SJCRH30 (cell line): ENCODE measurements at regions not wholly inside any gene's neighbourhood (a gene's known extent, or its start where the extent isn't known, plus 50 kb on each side); places are given as distances from the start of the nearest gene placed in this dataset.
"Not testable (repeated sequence)": the region's sequence is repeated elsewhere in the genome, so short reads cannot be mapped to it uniquely, and the experiment has no call there.

Experiments used
- DNase-seq, 2 experiments: peaks; one replicate each; pipeline ENCODE4 v3.0.0-alpha.2; 2015 to 2020
- H3K27ac ChIP-seq: fragments of 250-450 bp; sonication (Bioruptor Pico); 2 replicates; pipeline ENCODE4 v1.5.1; 2020; ENCODE audit warnings: mild to moderate bottlenecking, moderate library complexity
- H3K27me3 ChIP-seq: fragments of 250-450 bp; sonication (Bioruptor Pico); 2 replicates; pipeline ENCODE4 v1.5.1; 2020; ENCODE audit warnings: mild to moderate bottlenecking, moderate library complexity
- H3K36me3 ChIP-seq: fragments of 250-450 bp; sonication (Bioruptor Pico); 2 replicates; pipeline ENCODE4 v1.5.1; 2020; ENCODE audit warnings: mild to moderate bottlenecking, moderate library complexity
- H3K4me1 ChIP-seq: fragments of 250-450 bp; sonication (Bioruptor Pico); 2 replicates; pipeline ENCODE4 v1.5.1; 2020; ENCODE audit warnings: mild to moderate bottlenecking, moderate library complexity
- H3K4me3 ChIP-seq: fragments of 250-450 bp; sonication (Bioruptor Pico); 2 replicates; pipeline ENCODE4 v1.5.1; 2020; ENCODE audit warnings: mild to moderate bottlenecking, moderate library complexity
- H3K9me3 ChIP-seq: fragments of 250-450 bp; sonication (Bioruptor Pico); replicated peaks from 2 replicates; pipeline ENCODE4 v1.5.1; 2020; ENCODE audit warnings: mild to moderate bottlenecking, moderate library complexity

DNA sequence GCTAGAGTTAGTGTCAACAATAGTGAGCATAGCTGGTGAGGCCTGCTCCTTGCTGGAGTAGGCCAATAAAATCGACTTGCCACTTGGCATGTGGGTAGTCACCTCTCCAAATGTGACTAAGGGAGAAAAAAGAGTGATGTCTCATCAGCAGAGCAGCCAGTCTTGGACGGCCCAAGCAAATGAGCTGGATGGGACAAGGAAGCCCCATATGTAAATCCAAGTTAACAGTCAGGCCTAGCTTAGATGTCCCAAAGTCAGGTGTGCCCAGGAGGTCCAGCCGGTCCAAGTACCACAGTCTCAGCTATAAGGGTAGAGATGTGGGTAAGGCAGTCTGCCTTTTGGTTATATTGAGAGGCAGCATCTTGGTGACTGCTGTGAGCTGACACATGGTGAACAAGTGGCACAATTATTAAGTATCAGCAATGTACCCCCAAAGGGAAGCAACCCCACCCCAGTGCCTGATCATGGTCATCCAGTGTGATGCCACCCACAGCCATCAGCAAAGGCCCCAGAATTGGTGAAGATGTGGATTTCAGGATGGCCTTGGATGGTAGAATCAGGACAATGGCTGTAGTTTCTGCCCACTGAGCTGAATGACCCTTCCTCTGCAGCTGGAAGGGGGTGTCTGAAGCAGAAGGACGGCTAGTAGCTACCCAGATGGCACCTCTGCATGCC lies 83.4 kb downstream of the TNFRSF13B start:
- peak in 1 of 2 experiments; percentile 1 for DNase-seq
- Histone ChIP-seq H3K4me3 (no peak overlapping the region), H3K27ac (no peak overlapping the region), H3K9me3 (no peaks in the 10 kb centered on the region), H3K27me3 (no peaks in the 10 kb centered on the region; the same call in 1 of the 2 replicates), H3K36me3 (no peaks in the 10 kb centered on the region), H3K4me1 (no peaks in the 10 kb centered on the region)

DNA sequence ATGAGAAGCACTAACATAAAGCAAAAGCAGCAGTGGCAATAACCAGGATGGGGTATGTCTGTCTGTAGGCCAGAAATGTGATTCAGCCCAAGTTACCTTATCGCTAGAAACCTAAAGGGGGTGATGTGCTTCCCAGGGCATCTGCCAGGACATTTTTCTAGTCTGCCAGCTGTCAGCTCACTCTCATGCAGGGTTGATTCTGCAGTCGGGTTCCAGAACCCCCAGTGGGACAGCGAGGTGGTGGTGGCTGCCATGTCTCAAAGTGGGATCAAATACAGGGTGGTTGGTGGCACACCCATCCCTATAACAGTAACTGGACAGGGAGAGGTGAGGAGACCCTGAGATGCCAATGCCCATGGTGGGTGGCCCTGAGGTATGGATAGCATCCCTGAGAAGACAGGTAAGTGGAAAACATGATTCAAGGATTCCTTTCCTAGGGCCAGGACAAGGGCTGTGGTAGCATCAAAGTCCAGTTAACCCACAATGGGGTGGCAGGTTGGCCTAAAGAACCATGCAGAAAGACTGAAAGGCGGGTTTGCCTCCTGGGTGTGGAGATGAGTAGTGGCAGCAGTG lies 84.3 kb downstream of the TNFRSF13B start:
- no peak overlapping the region for H3K4me3 ChIP-seq
- no peaks in the 10 kb centered on the region for H3K9me3 ChIP-seq
- no peaks in the 10 kb centered on the region; the same call in 1 of the 2 replicates for H3K27me3 ChIP-seq
- H3K27ac ChIP-seq, result no peak overlapping the region
- H3K4me1 ChIP-seq, result no peaks in the 10 kb centered on the region
- H3K36me3 ChIP-seq, result no peaks in the 10 kb centered on the region
- peak in 1 of 2 experiments; percentile 2 for DNase-seq

DNA sequence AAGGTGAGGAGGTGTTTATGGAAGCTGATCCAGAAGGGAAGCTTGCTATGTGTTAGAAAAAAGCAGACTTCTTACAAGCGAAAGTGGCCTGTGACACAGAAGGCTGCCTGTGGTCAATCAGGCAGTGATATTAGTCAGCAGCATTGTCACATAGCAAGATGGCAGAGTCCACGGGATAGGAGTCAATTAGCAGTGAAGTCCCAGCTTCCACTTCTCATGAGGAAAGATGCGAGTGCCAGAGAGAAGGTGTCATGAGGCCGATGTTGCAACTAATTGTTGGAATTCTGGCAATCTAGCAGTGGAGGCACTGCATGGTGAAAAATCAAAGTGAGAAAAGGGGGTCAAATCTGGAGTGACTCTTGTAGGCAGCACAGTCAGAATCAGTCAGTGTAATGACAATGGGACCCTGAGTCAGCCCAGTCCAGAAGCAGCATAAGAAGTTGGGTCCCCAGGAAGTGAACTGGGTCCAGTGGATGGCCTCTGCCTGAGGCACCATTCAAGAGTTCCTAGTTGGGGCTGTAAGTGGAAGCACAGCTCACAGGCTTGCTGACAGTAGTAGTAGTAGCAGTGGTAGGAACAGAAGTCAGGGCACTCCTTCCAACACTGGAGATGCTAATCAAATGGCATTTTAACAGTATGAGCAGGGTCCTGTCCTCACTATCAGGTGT lies 85.1 kb downstream of the TNFRSF13B start:
- DNase-seq, result no peak
- no peak overlapping the region for H3K27ac ChIP-seq

DNA sequence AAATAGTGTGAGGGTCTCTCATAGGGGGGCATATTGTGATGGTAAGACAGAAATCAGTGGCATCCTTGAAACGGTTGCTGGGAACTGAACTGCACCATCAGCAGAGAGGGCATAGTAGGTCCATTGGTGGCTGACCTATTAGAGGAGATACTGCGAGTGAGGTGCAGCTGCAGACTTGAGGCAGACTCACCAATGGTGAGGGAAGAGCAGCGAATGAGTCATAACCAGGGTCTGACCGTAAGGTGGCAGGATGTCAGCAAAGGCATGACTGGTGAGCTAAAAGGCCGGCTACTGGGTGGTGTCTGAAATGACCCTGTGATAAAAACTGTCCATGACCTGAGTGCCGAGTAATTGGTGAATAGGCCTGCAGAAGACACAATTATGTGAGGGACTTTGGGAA lies 86.7 kb downstream of the TNFRSF13B start:
- not testable (repeated sequence) for H3K27ac ChIP-seq, H3K27me3 ChIP-seq, H3K4me3 ChIP-seq, H3K9me3 ChIP-seq, DNase-seq, H3K4me1 ChIP-seq, H3K36me3 ChIP-seq

More for the DNA sequence above, 85.1 kb downstream of the TNFRSF13B start:
- H3K9me3 ChIP-seq, result no peaks in the 10 kb centered on the region
- no peaks in the 10 kb centered on the region; the same call in 1 of the 2 replicates for H3K27me3 ChIP-seq
- no peaks in the 10 kb centered on the region for H3K36me3 ChIP-seq
- H3K4me1 ChIP-seq, result no peaks in the 10 kb centered on the region
- H3K4me3 ChIP-seq, result no peak overlapping the region

DNA sequence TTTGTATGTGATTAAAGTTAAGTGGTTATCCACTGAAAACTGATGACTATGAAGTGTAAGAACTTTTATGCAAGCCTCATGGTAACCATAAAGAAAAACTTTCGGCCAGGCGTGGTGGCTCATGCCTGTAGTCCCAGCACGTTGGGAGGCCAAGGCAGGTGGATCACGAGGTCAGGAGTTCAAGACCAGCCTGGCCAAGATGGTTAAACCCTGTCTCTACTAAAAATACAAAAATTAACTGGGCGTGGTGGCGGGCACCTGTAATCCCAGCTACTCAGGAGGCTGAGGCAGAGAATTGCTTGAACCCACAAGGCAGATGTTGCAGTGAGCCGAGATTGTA lies 89.0 kb downstream of the TNFRSF13B start:
- not testable (repeated sequence) for H3K9me3 ChIP-seq, DNase-seq, H3K27ac ChIP-seq, H3K36me3 ChIP-seq, H3K4me1 ChIP-seq, H3K4me3 ChIP-seq, H3K27me3 ChIP-seq

DNA sequence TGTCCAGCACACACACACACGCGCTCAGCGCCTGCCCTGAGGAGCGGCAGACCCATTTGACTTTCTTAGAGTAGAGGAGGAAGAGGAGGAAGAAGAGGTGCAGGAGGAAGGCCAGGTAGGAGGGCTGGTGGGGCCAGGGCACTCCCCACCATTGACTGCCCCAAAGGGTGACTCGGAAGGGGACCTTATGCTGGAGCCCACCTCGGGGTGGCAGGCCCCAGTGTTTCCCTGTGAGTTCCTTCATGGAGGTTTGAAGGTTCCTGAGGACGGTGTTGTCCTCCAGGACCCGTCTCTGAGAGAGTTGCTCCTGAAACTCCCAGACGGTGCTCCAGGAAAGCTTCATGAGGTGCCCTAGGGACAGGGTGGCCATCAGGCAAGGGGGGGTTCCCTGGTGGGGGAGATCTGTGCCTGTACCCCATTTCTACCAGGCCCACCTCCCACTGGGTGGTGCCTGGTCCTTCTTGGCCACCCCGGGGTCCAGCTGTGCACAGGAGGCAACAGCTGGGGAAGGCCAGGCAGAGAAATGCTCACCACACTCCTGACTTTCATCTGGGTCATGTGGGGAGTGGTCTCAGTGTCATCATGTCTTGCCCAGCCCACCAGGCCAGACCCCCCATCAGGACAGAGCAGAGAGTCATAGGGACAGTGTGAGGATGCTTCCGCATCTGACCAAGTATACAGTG lies 89.5 kb downstream of the TNFRSF13B start:
- Histone ChIP-seq H3K4me3 (no peak overlapping the region), H3K9me3 (peaks cover 2% of the 10 kb centered on the region; the same call in 1 of the 2 replicates), H3K36me3 (no peaks in the 10 kb centered on the region), H3K4me1 (no peaks in the 10 kb centered on the region), H3K27ac (no peak overlapping the region), H3K27me3 (peaks cover 5% of the 10 kb centered on the region; the same call in 1 of the 2 replicates)
- DNase-seq, result no peak

DNA sequence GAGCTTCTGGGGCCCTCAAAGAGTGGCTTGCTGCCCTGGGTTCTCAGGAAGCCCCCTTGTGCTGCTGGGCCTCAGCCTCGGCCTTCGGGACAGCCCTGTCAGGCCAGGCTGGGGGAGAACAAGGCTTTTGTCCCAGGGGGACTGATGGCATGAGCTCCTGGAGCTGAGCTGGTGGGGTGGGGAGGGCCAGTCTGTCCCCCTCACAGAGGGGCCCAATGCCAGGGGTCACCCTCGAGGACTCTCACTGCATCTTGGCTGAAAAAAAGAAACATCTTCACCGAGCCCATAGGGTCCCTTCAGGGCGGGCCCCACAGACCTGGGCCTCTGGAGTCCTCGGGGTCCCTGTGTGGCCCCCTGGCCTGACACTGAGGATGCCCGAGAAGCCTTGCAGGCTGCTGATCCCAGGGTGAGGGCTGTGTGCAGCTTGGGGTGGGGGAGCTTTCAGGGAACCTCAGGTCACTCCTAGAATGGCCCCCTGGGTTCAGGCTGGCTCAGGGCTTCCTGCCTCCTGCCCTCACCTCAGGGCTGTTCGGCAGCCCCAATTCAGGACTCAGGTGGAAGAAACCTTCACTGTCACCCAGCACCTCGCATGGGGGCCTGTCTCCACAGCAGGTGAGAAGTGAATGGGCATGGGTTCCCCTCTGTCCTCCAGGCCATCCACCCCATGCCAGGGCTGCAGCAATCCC lies 90.5 kb downstream of the TNFRSF13B start:
- peaks cover 2% of the 10 kb centered on the region; the same call in 1 of the 2 replicates for H3K9me3 ChIP-seq
- H3K36me3 ChIP-seq, result no peaks in the 10 kb centered on the region
- H3K27me3 ChIP-seq, result peaks cover 5% of the 10 kb centered on the region; the same call in 1 of the 2 replicates
- no peak overlapping the region for H3K27ac ChIP-seq
- no peak overlapping the region for H3K4me3 ChIP-seq
- peak in 1 of 2 experiments; percentile 3 for DNase-seq
- H3K4me1 ChIP-seq, result no peaks in the 10 kb centered on the region

DNA sequence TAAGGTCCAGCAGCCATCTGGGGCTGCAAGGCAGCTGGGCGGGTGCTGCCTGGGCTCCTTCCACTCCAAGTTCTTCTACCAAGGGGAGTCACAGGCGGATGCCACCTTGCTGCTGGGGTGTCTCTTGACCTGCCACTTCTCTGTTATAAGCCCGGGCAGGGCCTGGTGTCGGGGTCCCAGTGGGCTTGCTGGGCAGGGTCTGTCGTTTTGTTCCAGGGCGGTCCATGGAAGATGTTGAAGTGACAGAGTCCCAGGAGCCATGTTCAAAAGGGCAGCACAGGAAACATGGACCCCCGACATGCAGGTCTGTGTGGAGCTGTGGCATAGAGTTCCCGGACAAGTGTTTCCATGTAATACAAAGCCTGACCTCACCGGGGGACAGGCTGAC lies 91.1 kb downstream of the TNFRSF13B start:
- Histone ChIP-seq H3K27me3 (peaks cover 5% of the 10 kb centered on the region; the same call in 1 of the 2 replicates), H3K4me3 (no peak overlapping the region), H3K9me3 (peaks cover 2% of the 10 kb centered on the region; the same call in 1 of the 2 replicates), H3K4me1 (no peaks in the 10 kb centered on the region), H3K27ac (no peak overlapping the region), H3K36me3 (no peaks in the 10 kb centered on the region)
- peak in 1 of 2 experiments; percentile 6 for DNase-seq

DNA sequence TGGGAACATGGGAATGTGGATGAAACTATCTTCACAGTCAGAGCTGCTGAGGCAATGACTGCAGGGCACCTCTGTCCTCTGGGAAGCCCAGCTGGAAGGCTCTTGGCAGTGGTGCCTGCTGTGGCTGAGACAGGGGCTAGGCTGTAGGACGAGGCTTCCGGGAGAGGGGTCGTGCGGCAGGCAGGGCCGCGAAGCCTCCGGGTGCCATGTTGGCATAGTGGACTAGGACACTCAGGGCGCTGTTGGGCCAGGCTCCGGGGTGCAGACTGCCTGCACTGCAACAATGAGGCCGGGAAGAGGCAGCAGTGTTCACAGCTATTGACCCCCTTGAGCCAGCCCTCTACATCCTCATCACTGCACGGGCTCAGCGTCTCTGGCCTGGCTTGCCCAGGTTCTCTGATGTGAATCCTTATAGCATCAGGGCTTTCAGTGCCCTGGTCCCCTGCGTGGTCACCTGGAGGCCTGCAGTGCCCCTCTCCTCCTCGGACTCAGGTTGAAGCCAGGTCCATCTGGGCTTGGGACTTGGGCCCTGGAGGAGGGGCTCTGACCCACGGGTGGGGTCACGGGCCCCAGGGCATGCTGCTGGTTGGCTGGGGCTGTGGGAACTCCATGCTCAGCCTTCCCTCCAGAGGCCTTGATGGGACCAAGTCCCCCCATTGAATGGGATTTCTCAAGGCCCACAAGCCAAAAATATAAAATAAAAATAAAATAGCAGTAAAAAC lies 91.6 kb downstream of the TNFRSF13B start:
- peak in 1 of 2 experiments; percentile 4 for DNase-seq
- Histone ChIP-seq H3K9me3 (peaks cover 2% of the 10 kb centered on the region; the same call in 1 of the 2 replicates), H3K27ac (no peak overlapping the region)

DNA sequence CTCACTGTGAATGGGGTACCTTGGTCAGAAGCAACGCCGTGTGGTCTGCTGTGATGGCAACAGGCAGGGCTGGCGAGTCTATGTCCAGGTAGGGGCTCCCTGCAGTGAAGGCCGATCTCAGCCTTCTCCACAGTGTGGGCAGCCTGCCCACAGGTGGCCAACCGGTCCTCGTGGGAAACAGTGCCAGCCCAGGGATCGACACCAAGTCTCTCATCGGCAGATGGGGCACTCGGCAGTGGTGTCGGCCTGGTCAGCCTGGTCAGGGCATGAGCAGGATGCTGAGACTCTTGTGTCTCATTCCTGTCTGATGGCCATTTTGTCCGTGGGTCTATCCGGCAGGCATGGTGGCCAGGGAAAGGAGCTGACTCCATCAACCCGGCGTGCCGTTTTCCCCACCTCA lies 92.2 kb downstream of the TNFRSF13B start:
- DNase-seq, result peak in 1 of 2 experiments; percentile 4
- H3K4me3 ChIP-seq, result no peak overlapping the region
- H3K27me3 ChIP-seq, result peaks cover 5% of the 10 kb centered on the region; the same call in 1 of the 2 replicates

More for the DNA sequence above, 91.6 kb downstream of the TNFRSF13B start:
- Histone ChIP-seq H3K4me1 (no peaks in the 10 kb centered on the region), H3K36me3 (no peaks in the 10 kb centered on the region), H3K27me3 (peaks cover 5% of the 10 kb centered on the region; the same call in 1 of the 2 replicates), H3K4me3 (no peak overlapping the region)

DNA sequence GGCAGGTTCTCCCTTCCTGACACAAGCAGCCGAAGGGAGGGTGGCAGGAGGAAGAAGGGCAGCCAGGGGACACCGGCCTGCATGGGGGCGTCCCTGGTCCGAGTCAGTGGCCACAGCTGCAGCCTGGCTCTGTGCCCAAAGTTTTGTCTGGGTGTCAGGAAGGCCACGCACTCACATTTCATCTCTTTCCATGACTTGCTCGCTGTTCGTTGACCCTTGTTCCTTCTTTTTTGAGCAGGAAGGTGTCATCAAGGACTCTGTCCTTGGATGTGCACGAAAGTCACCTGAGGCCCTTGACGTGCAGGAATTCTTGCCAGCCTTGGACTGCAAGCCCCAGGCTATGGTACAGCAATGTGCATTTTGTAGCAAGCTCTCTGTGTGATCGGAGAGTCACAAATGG lies 93.3 kb downstream of the TNFRSF13B start:
- no peaks in the 10 kb centered on the region for H3K36me3 ChIP-seq
- peaks cover 5% of the 10 kb centered on the region; the same call in 1 of the 2 replicates for H3K27me3 ChIP-seq
- H3K4me3 ChIP-seq, result no peak overlapping the region
- DNase-seq, result peak in 1 of 2 experiments; percentile 15
- H3K4me1 ChIP-seq, result no peaks in the 10 kb centered on the region
- H3K27ac ChIP-seq, result no peak overlapping the region
- peaks cover 2% of the 10 kb centered on the region; the same call in 1 of the 2 replicates for H3K9me3 ChIP-seq

More for the DNA sequence above, 92.2 kb downstream of the TNFRSF13B start:
- H3K36me3 ChIP-seq, result no peaks in the 10 kb centered on the region
- no peak overlapping the region for H3K27ac ChIP-seq
- H3K9me3 ChIP-seq, result peaks cover 2% of the 10 kb centered on the region; the same call in 1 of the 2 replicates
- H3K4me1 ChIP-seq, result no peaks in the 10 kb centered on the region

DNA sequence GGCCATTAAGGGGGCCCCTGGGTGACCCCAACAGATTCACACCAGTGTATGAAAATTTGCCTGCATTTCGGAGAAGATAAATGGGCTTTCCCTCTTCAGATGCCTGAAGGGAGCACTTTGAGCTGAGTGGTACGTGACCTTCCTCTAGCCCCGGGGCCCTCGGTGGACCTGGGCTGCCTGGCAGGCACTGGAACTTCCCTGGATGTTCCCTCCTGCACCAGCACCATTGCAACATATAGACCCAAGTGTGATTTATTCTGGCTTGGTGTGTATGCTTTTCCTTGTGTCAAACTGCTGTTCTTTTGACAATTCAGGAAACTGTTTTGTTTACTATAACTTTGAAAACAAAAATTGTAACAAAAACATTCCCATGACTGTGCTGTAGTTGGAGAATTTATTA lies 93.8 kb downstream of the TNFRSF13B start:
- H3K27me3 ChIP-seq, result peaks cover 8% of the 10 kb centered on the region
- no peak overlapping the region for H3K4me3 ChIP-seq
- DNase-seq, result no peak
- H3K36me3 ChIP-seq, result no peaks in the 10 kb centered on the region
- no peaks in the 10 kb centered on the region for H3K4me1 ChIP-seq
- peaks cover 2% of the 10 kb centered on the region; the same call in 1 of the 2 replicates for H3K9me3 ChIP-seq
- H3K27ac ChIP-seq, result no peak overlapping the region

DNA sequence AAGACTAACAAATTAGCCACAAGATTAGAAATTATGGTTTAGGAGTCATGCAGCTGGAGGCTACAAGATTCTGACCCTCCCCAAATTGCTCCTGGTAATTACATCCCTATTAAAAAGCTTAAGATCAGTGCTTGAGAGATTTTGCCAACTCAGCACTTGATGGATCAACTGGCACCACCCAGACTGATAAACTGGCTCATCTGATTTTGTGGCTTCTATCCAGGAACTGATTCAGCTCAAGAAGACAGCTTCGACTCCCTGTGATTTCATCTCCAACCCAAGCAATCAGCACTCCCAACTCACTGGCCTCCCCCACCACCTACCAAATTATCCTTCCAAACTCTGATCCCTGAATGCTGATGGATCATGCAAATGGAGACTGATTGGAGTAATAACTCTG lies 94.8 kb downstream of the TNFRSF13B start:
- Histone ChIP-seq H3K9me3 (peaks cover 2% of the 10 kb centered on the region; the same call in 1 of the 2 replicates), H3K27ac (no peak overlapping the region), H3K27me3 (peaks cover 14% of the 10 kb centered on the region), H3K4me1 (no peaks in the 10 kb centered on the region), H3K4me3 (no peak overlapping the region), H3K36me3 (no peaks in the 10 kb centered on the region)
- DNase-seq, result no peak

DNA sequence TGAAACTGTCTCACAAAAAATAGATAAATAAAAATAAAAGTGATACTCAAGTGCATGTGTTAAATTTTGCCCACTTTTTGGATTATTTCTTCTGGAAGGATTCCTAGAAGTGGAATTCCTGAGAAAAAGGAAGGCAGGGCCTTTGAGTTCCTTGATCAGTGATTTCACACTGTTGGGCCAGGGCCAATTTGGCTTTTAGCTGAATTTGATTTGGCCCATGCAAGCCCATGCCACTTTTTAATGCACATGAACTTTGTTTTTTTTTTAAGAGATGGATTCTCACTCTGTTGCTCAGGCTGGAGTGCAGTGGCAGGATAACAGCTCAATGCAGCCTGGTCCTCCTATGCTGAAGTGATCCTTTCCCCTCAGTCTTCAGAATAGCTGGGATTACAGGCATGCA lies 96.3 kb downstream of the TNFRSF13B start:
- H3K9me3 ChIP-seq, result peaks cover 2% of the 10 kb centered on the region; the same call in 1 of the 2 replicates
- peaks cover 8% of the 10 kb centered on the region for H3K27me3 ChIP-seq
- H3K27ac ChIP-seq, result no peak overlapping the region
- H3K4me1 ChIP-seq, result no peaks in the 10 kb centered on the region
- H3K36me3 ChIP-seq, result no peaks in the 10 kb centered on the region
- no peak overlapping the region for H3K4me3 ChIP-seq
- DNase-seq, result no peak
